IPS-18a (cell line): ENCODE measurements at regions not wholly inside any gene's neighbourhood (a gene's known extent, or its start where the extent isn't known, plus 50 kb on each side); places are given as distances from the start of the nearest gene placed in this dataset.

Experiments used
- H3K27ac ChIP-seq: one replicate; pipeline ENCODE4 v1.5.1; 2013; ENCODE audit warnings: low read length
- H3K27me3 ChIP-seq: one replicate; pipeline ENCODE4 v1.6.1; 2013; ENCODE audit warnings: mild to moderate bottlenecking, low read length; ENCODE audit not compliant: control insufficient read depth, insufficient read depth
- H3K36me3 ChIP-seq: one replicate; pipeline ENCODE4 v1.6.1; 2013; ENCODE audit warnings: low read depth, low read length; ENCODE audit not compliant: control insufficient read depth
- H3K4me1 ChIP-seq: one replicate; pipeline ENCODE4 v1.6.1; 2013; ENCODE audit warnings: low read depth, low read length; ENCODE audit not compliant: control insufficient read depth
- H3K4me3 ChIP-seq: one replicate; pipeline ENCODE4 v1.5.1; 2013; ENCODE audit warnings: low read length
- H3K9ac ChIP-seq: one replicate; pipeline ENCODE4 v1.6.1; 2013; ENCODE audit warnings: mild to moderate bottlenecking, low read length, moderate library complexity
- H3K9me3 ChIP-seq: one replicate; pipeline ENCODE4 v1.6.1; 2013; ENCODE audit warnings: low read depth, low read length; ENCODE audit not compliant: control insufficient read depth

DNA sequence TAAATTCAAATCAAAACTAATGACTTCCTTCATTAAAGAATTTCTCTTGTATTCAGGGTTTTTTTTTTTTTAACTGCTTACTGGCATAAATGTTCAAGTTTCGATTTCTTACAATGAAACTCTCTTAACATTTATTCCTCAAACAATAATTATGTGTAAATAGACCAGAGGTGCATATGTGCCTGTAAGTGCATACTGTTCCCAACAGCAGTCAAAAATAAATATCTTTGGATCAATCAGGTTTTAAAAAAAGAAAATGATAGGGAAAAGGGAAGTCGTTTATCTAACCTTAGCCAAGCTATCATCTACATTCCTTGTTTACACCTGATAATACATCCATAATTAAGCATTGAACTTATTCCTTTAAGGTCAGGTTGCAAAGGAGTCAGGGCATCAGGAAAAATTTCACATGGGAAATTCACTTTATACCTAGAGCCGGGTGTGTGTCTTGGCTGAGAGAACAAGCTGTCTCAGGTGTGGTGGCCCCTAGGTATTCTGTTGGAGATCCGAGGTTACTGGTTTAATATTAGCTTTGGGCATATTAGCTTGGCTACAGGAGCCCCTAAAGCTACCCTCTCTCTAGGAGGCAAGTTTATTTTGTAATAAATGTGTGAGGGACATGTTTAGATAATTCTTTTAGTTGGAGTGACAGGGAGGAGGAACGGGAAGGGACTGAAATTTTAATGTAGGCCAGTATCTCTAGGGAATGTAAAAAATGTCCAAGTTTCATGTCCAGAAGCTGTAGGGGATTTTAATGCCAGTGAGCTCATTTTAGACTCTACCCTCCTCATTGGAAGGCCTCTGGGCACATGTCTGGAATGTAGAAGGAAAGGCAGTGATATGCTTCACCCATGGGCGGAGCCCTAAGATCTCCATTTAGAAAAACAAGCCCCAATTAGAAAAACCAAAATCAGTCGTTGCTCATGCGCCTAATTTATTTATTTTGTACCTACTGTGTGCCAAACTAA is 327.9 kb upstream of the PROX1 start:
- H3K36me3 ChIP-seq, result no peaks in the 10 kb centered on the region
- H3K27ac ChIP-seq, result no peak overlapping the region
- no peaks in the 10 kb centered on the region for H3K27me3 ChIP-seq
- H3K4me1 ChIP-seq, result peaks cover 12% of the 10 kb centered on the region
- no peak overlapping the region for H3K4me3 ChIP-seq
- H3K9ac ChIP-seq, result no peak overlapping the region
- no peaks in the 10 kb centered on the region for H3K9me3 ChIP-seq

GRCh38 chr1:213661302-213661701 is 326.5 kb upstream of the PROX1 start:
- Histone ChIP-seq H3K9me3 (no peaks in the 10 kb centered on the region), H3K27me3 (no peaks in the 10 kb centered on the region)

GRCh38 chr1:213666113-213666512 is 321.7 kb upstream of the PROX1 start:
- no peak overlapping the region for H3K27ac ChIP-seq
- peaks cover 11% of the 10 kb centered on the region for H3K4me1 ChIP-seq
- H3K4me3 ChIP-seq, result no peak overlapping the region
- no peaks in the 10 kb centered on the region for H3K27me3 ChIP-seq
- H3K9ac ChIP-seq, result no peak overlapping the region
- no peaks in the 10 kb centered on the region for H3K9me3 ChIP-seq
- no peaks in the 10 kb centered on the region for H3K36me3 ChIP-seq

More at GRCh38 chr1:213661302-213661701, 326.5 kb upstream of the PROX1 start:
- Histone ChIP-seq H3K9ac (no peak overlapping the region), H3K36me3 (no peaks in the 10 kb centered on the region), H3K4me1 (peaks cover 9% of the 10 kb centered on the region), H3K4me3 (no peak overlapping the region), H3K27ac (no peak overlapping the region)

DNA sequence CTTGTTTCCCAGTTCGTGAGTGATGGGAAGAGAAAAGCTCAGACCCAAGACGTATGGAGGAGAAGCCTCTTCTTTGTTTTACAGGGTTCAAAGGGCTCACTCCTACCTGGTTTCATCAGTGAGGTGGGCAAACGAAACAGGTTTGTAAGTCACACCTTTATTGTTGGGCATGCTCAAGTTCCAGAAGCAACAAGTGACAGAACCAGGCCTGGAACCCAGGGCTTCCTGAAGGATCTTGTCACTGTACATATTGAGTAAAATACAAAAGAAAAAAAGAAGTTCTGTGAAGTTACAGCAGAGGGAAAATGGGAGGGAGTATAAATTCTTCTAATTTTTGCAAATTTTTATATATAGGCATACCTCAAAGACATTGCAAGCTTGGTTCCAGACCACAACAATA is 320.9 kb upstream of the PROX1 start:
- H3K9me3 ChIP-seq, result no peaks in the 10 kb centered on the region
- no peak overlapping the region for H3K27ac ChIP-seq
- no peaks in the 10 kb centered on the region for H3K36me3 ChIP-seq
- H3K27me3 ChIP-seq, result no peaks in the 10 kb centered on the region
- peaks cover 11% of the 10 kb centered on the region for H3K4me1 ChIP-seq
- no peak overlapping the region for H3K9ac ChIP-seq
- H3K4me3 ChIP-seq, result no peak overlapping the region

DNA sequence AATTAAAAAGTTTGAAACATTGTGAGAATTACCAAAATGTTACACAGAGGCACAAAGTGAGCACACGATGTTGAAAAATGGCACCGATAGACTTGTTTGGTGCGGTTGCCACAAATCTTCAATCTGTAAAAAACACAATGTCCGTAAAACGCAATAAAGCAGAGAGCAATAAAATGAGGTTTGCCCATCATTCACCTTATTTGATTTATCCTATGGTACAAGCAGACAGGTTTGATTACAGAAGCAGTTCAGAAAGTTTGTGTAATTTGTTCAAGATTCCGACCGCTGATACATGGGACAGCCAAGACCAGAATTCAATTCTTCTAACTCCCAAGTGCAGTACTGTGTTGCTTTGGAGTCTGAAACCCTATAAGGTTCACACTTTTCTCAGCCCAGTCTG is 318.3 kb upstream of the PROX1 start:
- Histone ChIP-seq H3K4me3 (no peak overlapping the region), H3K9me3 (no peaks in the 10 kb centered on the region), H3K4me1 (peaks cover 11% of the 10 kb centered on the region), H3K36me3 (no peaks in the 10 kb centered on the region), H3K9ac (no peak overlapping the region), H3K27ac (no peak overlapping the region), H3K27me3 (no peaks in the 10 kb centered on the region)

DNA sequence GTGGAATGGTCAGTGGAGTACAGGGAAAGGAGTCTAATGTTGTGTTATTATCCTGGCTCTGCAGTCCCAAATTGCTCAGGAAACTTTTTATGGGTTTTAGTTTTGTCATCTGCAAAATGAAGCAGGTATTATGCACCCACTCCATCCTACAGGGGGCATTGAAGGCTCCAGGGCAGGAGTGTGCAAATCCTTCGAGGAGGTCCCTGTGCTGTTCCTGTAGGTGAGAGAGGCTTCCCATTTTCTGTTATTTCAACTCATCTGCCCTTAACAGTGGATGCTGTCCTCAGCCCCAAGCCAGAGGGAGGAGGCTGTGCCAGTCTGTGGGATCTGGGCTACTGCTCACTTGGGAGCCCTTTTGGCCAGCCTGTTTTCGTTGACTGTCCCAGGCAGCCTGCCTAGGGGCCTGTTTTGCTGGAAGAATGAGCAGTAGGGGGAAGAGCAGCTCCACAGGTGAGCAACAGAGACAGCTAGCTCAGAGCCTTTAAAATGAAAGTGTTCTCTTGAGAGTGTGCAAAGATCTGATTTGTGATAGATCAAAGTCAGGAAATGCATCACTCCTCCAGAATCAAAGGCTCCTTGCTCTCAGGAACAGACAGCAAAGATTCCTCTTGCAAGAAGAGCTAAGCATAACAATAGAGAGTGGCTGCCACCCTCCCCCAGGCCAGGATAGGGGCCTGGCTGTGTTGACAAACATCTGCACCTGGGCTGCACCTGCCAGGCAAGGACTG is 317.6 kb upstream of the PROX1 start:
- no peak overlapping the region for H3K27ac ChIP-seq
- no peaks in the 10 kb centered on the region for H3K36me3 ChIP-seq
- H3K27me3 ChIP-seq, result no peaks in the 10 kb centered on the region
- H3K4me1 ChIP-seq, result peaks cover 11% of the 10 kb centered on the region
- H3K9me3 ChIP-seq, result no peaks in the 10 kb centered on the region
- H3K9ac ChIP-seq, result no peak overlapping the region
- H3K4me3 ChIP-seq, result peak overlapping the region; percentile 4

DNA sequence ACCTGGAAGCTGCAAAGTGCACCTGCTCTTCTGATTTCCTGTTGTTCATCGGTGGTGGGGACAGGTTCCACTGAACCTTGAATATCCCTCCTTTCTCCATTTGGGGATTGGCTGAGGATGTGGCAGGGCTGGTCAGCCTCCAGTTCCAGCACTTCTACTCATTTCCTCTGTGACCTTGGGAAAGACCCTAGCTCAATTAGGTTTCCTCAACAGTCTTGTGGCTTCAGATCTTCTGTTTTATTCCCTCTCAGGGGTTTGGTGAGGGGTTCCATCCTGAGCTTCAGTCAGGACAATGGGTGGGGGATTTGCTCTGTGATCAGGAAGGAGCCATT is 317.1 kb upstream of the PROX1 start:
- Histone ChIP-seq H3K36me3 (no peaks in the 10 kb centered on the region), H3K9me3 (no peaks in the 10 kb centered on the region), H3K4me1 (peaks cover 11% of the 10 kb centered on the region), H3K27me3 (no peaks in the 10 kb centered on the region), H3K27ac (no peak overlapping the region), H3K9ac (no peak overlapping the region), H3K4me3 (no peak overlapping the region)

DNA sequence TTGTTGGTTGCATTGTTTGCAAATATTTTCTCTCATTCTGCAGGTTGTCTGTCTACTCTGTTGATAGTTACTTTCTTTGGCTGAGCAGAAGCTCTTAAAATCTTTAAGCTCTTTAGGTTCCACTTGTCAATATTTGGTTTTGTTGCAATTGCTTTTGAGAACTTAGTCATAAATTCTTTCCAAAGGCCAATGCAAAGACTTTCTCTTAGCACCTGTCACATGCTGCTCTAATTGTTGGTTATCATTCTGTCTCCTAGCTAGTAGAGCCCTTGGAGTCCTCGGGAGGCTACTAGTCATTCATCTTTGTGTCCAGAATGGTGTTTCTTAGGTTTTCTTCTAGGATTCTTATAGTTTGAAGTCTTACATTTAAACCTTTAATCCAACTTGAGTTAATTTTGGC is 312.7 kb upstream of the PROX1 start:
- no peak overlapping the region for H3K4me3 ChIP-seq
- H3K4me1 ChIP-seq, result peaks cover 3% of the 10 kb centered on the region
- no peak overlapping the region for H3K27ac ChIP-seq
- H3K9me3 ChIP-seq, result no peaks in the 10 kb centered on the region
- H3K27me3 ChIP-seq, result no peaks in the 10 kb centered on the region
- H3K9ac ChIP-seq, result no peak overlapping the region
- no peaks in the 10 kb centered on the region for H3K36me3 ChIP-seq

GRCh38 chr1:213676736-213677135 is 311.0 kb upstream of the PROX1 start:
- no peak overlapping the region for H3K4me3 ChIP-seq
- no peaks in the 10 kb centered on the region for H3K36me3 ChIP-seq
- no peaks in the 10 kb centered on the region for H3K4me1 ChIP-seq
- H3K9ac ChIP-seq, result no peak overlapping the region
- H3K9me3 ChIP-seq, result no peaks in the 10 kb centered on the region
- H3K27me3 ChIP-seq, result no peaks in the 10 kb centered on the region
- no peak overlapping the region for H3K27ac ChIP-seq

GRCh38 chr1:213678348-213678747 is 309.4 kb upstream of the PROX1 start:
- no peaks in the 10 kb centered on the region for H3K9me3 ChIP-seq
- no peaks in the 10 kb centered on the region for H3K27me3 ChIP-seq
- H3K36me3 ChIP-seq, result no peaks in the 10 kb centered on the region
- H3K27ac ChIP-seq, result no peak overlapping the region
- H3K9ac ChIP-seq, result no peak overlapping the region
- no peak overlapping the region for H3K4me3 ChIP-seq
- H3K4me1 ChIP-seq, result no peaks in the 10 kb centered on the region

DNA sequence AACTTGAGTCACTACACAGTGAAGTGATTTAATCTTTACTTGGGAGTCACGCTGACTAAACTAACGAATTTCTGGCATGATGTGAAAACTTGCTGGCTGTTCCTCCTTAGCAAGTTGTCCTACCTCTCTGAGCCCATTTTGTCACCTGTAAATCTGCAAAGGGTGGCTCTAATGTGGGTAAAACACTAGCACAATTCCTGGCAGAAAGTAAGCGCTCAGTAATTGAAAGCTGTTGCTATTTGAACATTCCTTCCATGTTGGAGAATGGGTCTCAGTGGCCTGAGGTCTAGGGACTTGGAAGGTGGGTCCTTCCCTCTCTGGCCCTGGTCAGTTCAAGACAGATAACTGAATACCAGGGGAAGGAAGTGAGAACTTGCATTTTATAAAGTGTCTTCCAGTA is 309.0 kb upstream of the PROX1 start:
- Histone ChIP-seq H3K4me3 (no peak overlapping the region), H3K27ac (no peak overlapping the region), H3K27me3 (no peaks in the 10 kb centered on the region), H3K36me3 (no peaks in the 10 kb centered on the region), H3K9me3 (no peaks in the 10 kb centered on the region), H3K9ac (no peak overlapping the region), H3K4me1 (no peaks in the 10 kb centered on the region)
